NB4 (cell line): ENCODE measurements at regions not wholly inside any gene's neighbourhood (a gene's known extent, or its start where the extent isn't known, plus 50 kb on each side); places are given as distances from the start of the nearest gene placed in this dataset.

Experiments used
- MYC ChIP-seq: IDR thresholded peaks from 2 replicates; pipeline ENCODE4 v1.6.1; 2011; ENCODE audit warnings: low read depth, low read length
- POLR2A ChIP-seq: IDR thresholded peaks from 2 replicates; pipeline ENCODE4 v1.6.1; 2011; ENCODE audit warnings: mild to moderate bottlenecking; ENCODE audit not compliant: insufficient read length; ENCODE audit errors: extremely low read depth
- TF ChIP-seq, protein P1 (sequence below): IDR thresholded peaks from one replicate; pipeline ENCODE4 v1.5.1; 2012; ENCODE audit warnings: low read depth, low read length
- TF ChIP-seq, protein P2 (sequence below): IDR thresholded peaks from 2 replicates; pipeline ENCODE4 v1.6.1; 2011; ENCODE audit warnings: low read depth, low read length

DNA sequence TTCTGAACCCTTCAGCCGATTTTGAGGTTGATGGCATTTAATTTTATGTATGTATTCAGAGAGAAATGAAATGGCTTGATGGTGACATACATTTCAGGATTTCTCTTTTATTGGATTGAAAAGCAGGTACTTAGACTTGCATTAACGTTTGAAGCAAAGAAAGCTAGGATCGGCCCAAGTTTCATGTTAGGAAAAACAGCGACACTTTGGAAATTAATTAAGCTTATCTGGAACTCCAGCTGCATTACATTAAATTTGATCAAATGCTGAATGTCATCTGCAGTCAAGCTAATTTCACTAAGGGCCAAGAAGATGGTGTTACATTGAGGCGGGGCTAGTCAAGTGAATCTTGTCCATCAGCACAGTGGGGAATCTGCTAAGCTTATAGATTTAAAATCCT lies 441.8 kb downstream of the IRS1 start:
- TF ChIP-seq, protein P1, sequence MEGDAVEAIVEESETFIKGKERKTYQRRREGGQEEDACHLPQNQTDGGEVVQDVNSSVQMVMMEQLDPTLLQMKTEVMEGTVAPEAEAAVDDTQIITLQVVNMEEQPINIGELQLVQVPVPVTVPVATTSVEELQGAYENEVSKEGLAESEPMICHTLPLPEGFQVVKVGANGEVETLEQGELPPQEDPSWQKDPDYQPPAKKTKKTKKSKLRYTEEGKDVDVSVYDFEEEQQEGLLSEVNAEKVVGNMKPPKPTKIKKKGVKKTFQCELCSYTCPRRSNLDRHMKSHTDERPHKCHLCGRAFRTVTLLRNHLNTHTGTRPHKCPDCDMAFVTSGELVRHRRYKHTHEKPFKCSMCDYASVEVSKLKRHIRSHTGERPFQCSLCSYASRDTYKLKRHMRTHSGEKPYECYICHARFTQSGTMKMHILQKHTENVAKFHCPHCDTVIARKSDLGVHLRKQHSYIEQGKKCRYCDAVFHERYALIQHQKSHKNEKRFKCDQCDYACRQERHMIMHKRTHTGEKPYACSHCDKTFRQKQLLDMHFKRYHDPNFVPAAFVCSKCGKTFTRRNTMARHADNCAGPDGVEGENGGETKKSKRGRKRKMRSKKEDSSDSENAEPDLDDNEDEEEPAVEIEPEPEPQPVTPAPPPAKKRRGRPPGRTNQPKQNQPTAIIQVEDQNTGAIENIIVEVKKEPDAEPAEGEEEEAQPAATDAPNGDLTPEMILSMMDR, result no peak
- TF ChIP-seq POLR2A (no peak), MYC (no peak)
- TF ChIP-seq, protein P2, sequence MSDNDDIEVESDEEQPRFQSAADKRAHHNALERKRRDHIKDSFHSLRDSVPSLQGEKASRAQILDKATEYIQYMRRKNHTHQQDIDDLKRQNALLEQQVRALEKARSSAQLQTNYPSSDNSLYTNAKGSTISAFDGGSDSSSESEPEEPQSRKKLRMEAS, result no peak
